Heart right ventricle (tissue), 16 donors: ENCODE measurements at regions not wholly inside any gene's neighbourhood (a gene's known extent, or its start where the extent isn't known, plus 50 kb on each side); places are given as distances from the start of the nearest gene placed in this dataset.
"Not testable (repeated sequence)": the region's sequence is repeated elsewhere in the genome, so short reads cannot be mapped to it uniquely, and the experiment has no call there.

Source experiments
- ATAC-seq, 8 donors: fragments of 200-7000 bp; cut with Tn5 transposase; one replicate each; pipeline ENCODE4 v1.9.1; 2020; ENCODE audit warnings: mild to moderate bottlenecking in 8 of 8, moderate library complexity in 8 of 8, moderate number of reproducible peaks in 1 of 8
- DNase-seq, 2 donors: peaks; one replicate each; pipeline ENCODE4 v3.0.0-alpha.2; 2020
- H3K27ac ChIP-seq, 10 donors: fragments of 200-600 bp; sonication (generic) in 2 of 10; one replicate each; pipeline versions ENCODE4 v1.5.0 to v1.8.0; 2020 to 2022; ENCODE audit warnings: mild to moderate bottlenecking in 3 of 10
- H3K27me3 ChIP-seq, 7 donors: fragments of 200-600 bp; one replicate each; pipeline ENCODE4 v1.8.0; 2021 to 2022; ENCODE audit warnings: mild to moderate bottlenecking in 2 of 7
- H3K36me3 ChIP-seq, 9 donors: fragments of 200-600 bp; sonication (generic) in 1 of 9; one replicate each; pipeline versions ENCODE4 v1.5.0 to v1.8.0; 2020 to 2022; ENCODE audit warnings: mild to moderate bottlenecking in 2 of 9
- H3K4me1 ChIP-seq, 9 donors: fragments of 200-600 bp; sonication (generic) in 1 of 9; one replicate each; pipeline versions ENCODE4 v1.5.0 to v1.8.0; 2020 to 2022; ENCODE audit warnings: mild to moderate bottlenecking in 4 of 9
- H3K4me3 ChIP-seq, 10 donors: fragments of 200-600 bp; sonication (generic) in 2 of 10; one replicate each; pipeline versions ENCODE4 v1.5.0 to v1.8.0; 2020 to 2022; ENCODE audit warnings: mild to moderate bottlenecking in 7 of 10, moderate library complexity in 2 of 10
- H3K9me3 ChIP-seq, 11 donors: fragments of 200-600 bp in 10 of 11; sonication (generic) in 2 of 11; one replicate each; pipeline versions ENCODE4 v1.5.0 to v1.8.0; 2013 to 2022; ENCODE audit warnings: mild to moderate bottlenecking in 2 of 11, control low read depth in 1 of 11, moderate library complexity in 1 of 11
- WGBS, 2 donors: extraction: QIAGEN DNeasy Blood & Tissue Kit; methylation state at CpG; one replicate each; pipeline ENCODE4 v1.1.7; 2013; ENCODE audit warnings: inconsistent platforms in 1 of 2; 5-methylcytosine and 5-hydroxymethylcytosine counted together
- intact Hi-C, 10 donors: fragments of 100-400 bp; cut with DNase I; formaldehyde crosslinking; loops; one replicate each; pipeline versions ENCODE4 v1.11.1 to v1.14.2; 2022
- TF ChIP-seq, protein P1 (sequence below), 9 donors: fragments of 200-600 bp; sonication (generic) in 2 of 9; IDR thresholded peaks; one replicate each; pipeline versions ENCODE4 v1.5.0 to v1.8.0; 2021 to 2022; ENCODE audit warnings: antibody characterized with exemption in 9 of 9, mild to moderate bottlenecking in 5 of 9, moderate library complexity in 1 of 9
- donor health status: Arrhythmogenic right ventricular cardiomyopathy.
- donor health status: ischemic (EF 13 %, LVEDD 7.1; RV severe dilation, severe dysfunction).
- donor health status: healthy with polysubstance abuse.
- donor health status: DM: no; HTN: yes; CAD: no.
- donor health status: DM: no; HTN: no; CAD: no.
- donor health status: ischemic (EF 25% LVEDD 6.9; RV normal size, moderate dysfunction).
- donor health status: ischemic (EF 25% LVEDD 5.7; RV mildly dilated, moderate dysfunction).
- donor health status: healthy.
- donor health status: DM: yes; HTN: yes; CAD: no.
- donor health status: Ischemic cardiomyopathy.
- donor health status: ischemic (EF 35%, LVEDD 5.7; RV mildly dilated, moderate dysfunction).
- donor health status: nonischemic (EF 11% LVEDD 7.7; RV severe dilation, severe dysfunction).
- donor health status: DM: yes; HTN: yes; CAD: no.
- donor health status: PGD.
- donor health status: ischemic (EF 29% LVEDD 5.4; RV normal size, mild dysfunction).
- donor health status: nonischemic (EF 23%, LVEDD 6.1; RV moderate dilation, normal function).

DNA sequence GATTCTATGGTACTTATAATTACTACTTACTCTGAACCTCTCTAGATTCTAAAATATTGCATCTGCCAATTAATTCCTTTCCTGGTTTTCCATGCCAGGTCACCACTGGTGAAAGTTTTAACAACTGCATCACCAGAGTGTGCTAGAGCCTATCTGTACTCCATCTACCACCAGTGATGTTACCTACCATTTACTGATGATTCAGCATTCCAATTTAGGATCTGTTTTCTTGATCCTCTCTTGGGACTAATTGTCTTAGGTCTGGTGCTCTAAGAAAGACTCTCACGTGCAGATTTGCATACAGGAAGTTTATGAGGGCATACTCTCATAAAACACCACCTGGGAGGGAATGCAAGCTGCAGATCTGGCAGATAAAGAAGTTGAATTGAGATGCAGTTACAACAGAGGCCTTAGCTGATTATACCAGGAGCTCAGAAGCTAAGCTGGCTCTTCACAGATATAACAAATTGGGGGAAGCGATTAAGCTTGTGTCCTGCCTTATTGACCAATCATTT lies 347.6 kb upstream of the VRK2 start:
- Histone ChIP-seq H3K27me3 (no peaks in the 10 kb centered on the region), H3K4me3 (no peak overlapping the region), H3K9me3 (no peaks in the 10 kb centered on the region), H3K36me3 (no peaks in the 10 kb centered on the region), H3K27ac (no peak overlapping the region), H3K4me1 (no peaks in the 10 kb centered on the region)
- intact Hi-C loops: no loop called here
- DNase-seq (no peak), ATAC-seq (no peak)
- WGBS, 2 donors: 59 to 64% methylated on average over 2 of the region's 2 CpGs
- TF ChIP-seq, protein P1, sequence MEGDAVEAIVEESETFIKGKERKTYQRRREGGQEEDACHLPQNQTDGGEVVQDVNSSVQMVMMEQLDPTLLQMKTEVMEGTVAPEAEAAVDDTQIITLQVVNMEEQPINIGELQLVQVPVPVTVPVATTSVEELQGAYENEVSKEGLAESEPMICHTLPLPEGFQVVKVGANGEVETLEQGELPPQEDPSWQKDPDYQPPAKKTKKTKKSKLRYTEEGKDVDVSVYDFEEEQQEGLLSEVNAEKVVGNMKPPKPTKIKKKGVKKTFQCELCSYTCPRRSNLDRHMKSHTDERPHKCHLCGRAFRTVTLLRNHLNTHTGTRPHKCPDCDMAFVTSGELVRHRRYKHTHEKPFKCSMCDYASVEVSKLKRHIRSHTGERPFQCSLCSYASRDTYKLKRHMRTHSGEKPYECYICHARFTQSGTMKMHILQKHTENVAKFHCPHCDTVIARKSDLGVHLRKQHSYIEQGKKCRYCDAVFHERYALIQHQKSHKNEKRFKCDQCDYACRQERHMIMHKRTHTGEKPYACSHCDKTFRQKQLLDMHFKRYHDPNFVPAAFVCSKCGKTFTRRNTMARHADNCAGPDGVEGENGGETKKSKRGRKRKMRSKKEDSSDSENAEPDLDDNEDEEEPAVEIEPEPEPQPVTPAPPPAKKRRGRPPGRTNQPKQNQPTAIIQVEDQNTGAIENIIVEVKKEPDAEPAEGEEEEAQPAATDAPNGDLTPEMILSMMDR (IDR thresholded peaks at IDR 0.05): no peak

DNA sequence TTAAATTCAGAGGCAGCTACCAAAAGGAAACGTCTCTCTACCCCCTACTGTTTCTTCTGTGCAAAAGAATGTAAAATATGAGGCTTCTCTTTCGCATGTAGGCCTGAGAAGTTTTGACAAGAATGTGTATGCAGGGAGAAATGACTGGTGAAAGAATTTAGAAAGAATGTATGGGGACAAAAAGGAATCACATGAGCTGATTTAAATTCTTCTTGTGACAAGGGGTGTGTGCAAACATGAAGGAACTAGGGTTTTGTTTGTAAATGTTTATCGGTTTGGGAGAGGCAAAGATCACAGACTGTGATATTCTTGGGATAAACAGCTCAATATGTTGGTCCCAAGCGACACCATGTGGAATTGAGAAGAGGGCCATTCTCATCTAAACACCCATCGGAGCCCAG lies 345.2 kb upstream of the VRK2 start:
- H3K4me1 ChIP-seq: no peaks in the 10 kb centered on the region
- no peak overlapping the region for H3K27ac ChIP-seq
- H3K9me3 ChIP-seq: no peaks in the 10 kb centered on the region
- intact Hi-C loops: no loop called here
- no peak for ATAC-seq
- no peak for DNase-seq
- WGBS, 2 donors: 69 to 70% methylated on average over 5 of the region's 5 CpGs
- no peaks in the 10 kb centered on the region for H3K36me3 ChIP-seq
- H3K27me3 ChIP-seq: no peaks in the 10 kb centered on the region
- TF ChIP-seq, protein P1 (IDR thresholded peaks at IDR 0.05): no peak
- H3K4me3 ChIP-seq: no peak overlapping the region

DNA sequence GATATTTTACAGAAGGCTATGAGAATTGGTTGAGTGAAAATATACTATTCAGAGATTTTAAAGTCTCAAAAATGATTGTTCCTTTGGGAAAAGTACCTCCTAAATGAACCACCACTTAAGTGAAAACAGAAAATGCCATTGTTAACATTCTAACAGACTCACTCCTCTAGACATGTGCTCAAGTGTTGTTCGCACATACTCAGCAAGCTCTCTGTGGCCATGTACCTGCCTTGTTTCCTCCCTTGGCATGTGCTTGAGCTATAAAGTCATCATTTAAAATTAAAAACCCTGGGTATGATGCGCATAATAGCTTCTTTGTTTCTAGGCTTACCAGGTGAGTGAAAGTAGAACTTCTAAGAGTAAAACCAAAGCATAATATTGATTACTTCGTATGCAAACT lies 343.2 kb upstream of the VRK2 start:
- intact Hi-C loops: no loop called here
- WGBS, 2 donors: 71 to 82% methylated on average over 3 of the region's 3 CpGs
- no peak for ATAC-seq
- no peak overlapping the region for H3K27ac ChIP-seq
- H3K36me3 ChIP-seq: no peaks in the 10 kb centered on the region
- DNase-seq: no peak
- TF ChIP-seq, protein P1 (IDR thresholded peaks at IDR 0.05): no peak
- no peaks in the 10 kb centered on the region for H3K9me3 ChIP-seq
- no peak overlapping the region for H3K4me3 ChIP-seq
- no peaks in the 10 kb centered on the region for H3K4me1 ChIP-seq
- H3K27me3 ChIP-seq: no peaks in the 10 kb centered on the region

DNA sequence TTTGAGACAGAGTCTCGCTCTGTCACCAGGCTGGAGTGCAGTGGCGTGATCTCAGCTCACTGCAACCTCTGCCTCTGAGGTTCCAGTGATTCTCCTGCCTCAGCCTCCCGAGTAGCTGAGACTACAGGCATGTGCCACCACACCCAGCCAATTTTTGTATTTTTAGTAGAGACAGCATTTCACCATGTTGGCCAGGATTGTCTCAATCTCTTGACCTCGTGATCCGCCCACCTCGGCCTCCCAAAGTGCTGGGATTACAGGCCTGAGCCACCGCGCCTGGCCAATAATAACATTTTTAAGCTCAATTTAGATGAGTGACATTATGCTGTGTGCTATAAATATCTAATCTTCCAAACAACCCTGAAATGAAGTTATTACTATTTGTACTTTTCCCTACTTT lies 338.8 kb upstream of the VRK2 start:
- H3K4me3 ChIP-seq, ATAC-seq, intact Hi-C loops, H3K27me3 ChIP-seq, H3K4me1 ChIP-seq, DNase-seq, H3K9me3 ChIP-seq, H3K27ac ChIP-seq, H3K36me3 ChIP-seq: not testable (repeated sequence)
- whole genome bisulfite sequencing, 2 donors: 84 to 88% methylated on average over 8 of the region's 8 CpGs

DNA sequence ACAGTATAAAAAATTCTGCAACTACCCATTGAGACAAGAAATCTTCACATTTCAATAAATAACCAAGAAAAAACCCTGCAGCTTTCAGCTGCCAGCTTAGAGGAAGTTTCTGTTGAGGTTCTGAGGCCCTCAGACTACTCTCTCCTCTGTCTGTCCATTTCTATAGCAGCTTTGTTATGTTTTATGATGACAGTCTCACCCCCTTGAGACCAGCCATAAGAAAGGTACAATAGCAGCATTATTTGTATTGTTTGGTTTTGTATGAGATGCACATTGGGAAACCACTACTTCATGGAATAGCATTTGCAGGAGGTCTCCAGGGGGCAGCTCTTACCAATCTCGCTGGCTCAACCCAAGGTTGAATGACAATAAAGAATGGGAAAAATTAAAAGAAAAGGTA lies 334.6 kb upstream of the VRK2 start:
- intact Hi-C loops: loop anchor here in 1 of 10 donors (5.0 kb wide), 1 partner anchor 610 kb away; no protein-coding TSS in a partner anchor
- H3K4me3 ChIP-seq: no peak overlapping the region
- no peaks in the 10 kb centered on the region for H3K27me3 ChIP-seq

More for the DNA sequence above, 334.6 kb upstream of the VRK2 start:
- 86% methylated on average over 1 of the region's 1 CpG for WGBS, 2 donors
- H3K4me1 ChIP-seq: no peaks in the 10 kb centered on the region
- no peaks in the 10 kb centered on the region for H3K9me3 ChIP-seq
- no peaks in the 10 kb centered on the region for H3K36me3 ChIP-seq
- DNase-seq: no peak
- TF ChIP-seq, protein P1 (IDR thresholded peaks at IDR 0.05): no peak
- ATAC-seq: no peak
- H3K27ac ChIP-seq: no peak overlapping the region
